ENCODE measurements at regions not wholly inside any gene's neighbourhood (a gene's known extent, or its start where the extent isn't known, plus 50 kb on each side); places are given as distances from the start of the nearest gene placed in this dataset.

DNA sequence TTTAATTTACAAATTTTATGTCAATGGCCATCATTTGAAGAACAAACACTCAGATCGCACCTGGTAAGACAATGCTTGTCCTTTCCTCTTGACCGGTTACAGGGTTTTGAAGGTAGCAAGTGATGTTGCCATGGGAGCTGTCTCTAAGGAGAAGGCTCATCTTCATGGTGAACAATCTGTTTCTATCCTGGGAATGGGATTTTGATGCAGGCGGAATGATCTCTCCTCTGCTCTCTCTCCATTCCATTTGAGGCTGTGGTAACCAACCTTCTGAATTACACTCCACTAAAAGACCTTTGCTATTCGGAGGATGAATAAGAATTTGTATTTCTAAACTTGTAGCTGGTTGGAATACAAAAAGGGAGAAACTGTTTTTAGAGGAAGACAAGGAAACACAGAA is 57.9 kb upstream of the SLC5A9 start:
- no peak for DNase-seq

DNA sequence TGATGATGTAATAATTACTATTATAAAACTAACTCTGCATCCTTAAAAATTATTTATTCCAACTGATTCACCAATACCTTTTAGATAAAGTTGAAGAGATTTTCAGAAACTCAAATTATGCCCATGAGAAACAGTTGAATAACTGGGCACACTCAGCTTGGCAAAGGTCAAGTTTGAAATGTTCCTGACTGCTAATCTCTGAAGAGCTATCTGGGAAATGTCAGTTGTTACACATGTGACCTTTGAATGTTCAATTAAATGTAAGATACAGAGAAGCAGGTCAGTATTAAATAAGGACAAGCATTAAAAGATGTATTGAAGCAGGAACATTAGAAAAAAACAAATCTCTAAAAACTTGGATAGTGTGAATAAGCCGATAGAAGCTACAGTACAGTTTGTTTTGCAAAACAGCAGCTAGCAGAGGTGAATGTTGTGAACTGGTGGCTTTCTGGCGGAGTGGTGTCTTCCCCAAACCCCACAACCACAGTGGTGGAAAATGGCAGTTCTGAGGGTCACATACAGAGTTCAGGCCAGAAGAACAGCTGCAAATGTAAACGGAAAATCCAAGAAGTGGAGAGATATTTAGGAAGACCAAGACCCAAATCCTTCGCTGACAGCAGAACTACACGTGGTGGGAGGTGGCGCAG is 61.9 kb upstream of the SLC5A9 start:
- DNase-seq, result no peak

DNA sequence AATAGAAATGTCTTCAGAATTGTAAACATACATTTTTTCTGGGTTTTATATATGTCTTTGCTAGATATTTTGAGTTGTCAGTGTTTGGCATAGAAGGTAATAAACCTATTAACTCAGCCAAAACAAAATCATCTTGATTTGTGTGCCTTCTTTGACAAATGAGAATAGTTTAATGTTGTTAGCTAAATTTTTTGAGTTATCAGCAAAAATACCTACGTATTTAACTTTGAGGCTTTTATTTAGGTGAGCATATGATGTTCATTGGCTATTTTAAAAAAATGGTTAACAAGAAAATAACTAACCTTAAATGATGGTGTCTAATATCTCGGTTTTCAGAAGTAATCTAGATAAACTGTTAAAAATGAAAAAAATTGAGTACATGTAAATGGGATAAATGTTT is 83.2 kb upstream of the SLC5A9 start:
- DNase-seq, result no peak

- no peak for DNase-seq
These were observed 94.5 kb upstream of the SLC5A9 start for GRCh38 chr1:48127735-48128685.

- DNase-seq, result no peak
These were observed 98.9 kb upstream of the SLC5A9 start for GRCh38 chr1:48123647-48124046.

- DNase-seq, result no peak
These were observed 100.6 kb upstream of the SLC5A9 start for GRCh38 chr1:48121955-48122354.

DNA sequence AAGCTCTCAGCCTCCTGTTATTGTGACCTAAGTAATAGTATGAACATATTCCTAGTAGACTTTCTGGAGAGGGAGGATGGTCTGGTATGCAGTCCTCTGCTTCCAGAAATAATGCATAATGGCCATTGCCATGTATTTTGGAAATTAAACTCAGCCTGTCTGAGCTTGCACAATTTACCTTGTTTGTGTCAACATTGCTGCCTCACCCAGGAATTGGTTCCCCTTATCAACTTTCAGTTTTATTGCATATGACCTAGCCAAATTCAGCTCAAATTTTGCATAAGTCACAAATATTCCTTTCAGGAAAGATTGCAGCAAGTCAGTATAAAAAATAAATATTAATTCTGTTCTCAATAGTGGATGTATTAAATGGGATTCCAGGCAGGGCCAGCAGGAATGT is 101.9 kb upstream of the SLC5A9 start:
- no peak for DNase-seq

DNA sequence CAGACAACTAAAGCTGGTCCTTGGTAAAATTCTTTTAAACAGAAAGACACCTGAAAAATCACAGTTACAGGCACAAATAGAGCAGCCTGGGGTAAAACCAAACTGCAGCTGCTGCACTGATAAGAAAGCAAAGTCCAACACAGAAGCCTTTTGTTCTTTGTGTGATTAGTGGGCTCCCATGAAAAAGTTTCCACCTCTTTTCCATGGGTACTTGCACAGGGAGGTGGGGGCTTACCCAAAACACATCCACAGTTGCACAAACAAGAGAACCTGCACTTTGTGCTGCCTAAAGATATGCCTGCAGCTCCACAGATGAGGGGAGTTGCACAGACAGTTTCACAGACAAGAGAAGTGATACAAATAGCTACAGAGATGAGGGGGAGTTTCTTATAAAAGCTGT is 106.7 kb upstream of the SLC5A9 start:
- DNase-seq, result no peak

- no peak for DNase-seq
These were observed 107.7 kb upstream of the SLC5A9 start for GRCh38 chr1:48114596-48115382.

GRCh38 chr1:48109390-48110013 is 112.3 kb upstream of the TRABD2B start:
- no peak for DNase-seq

- DNase-seq, result no peak
These were observed 110.3 kb upstream of the TRABD2B start for GRCh38 chr1:48107516-48107915.

- DNase-seq, result no peak
These were observed 108.9 kb upstream of the TRABD2B start for GRCh38 chr1:48106049-48106448.

DNA sequence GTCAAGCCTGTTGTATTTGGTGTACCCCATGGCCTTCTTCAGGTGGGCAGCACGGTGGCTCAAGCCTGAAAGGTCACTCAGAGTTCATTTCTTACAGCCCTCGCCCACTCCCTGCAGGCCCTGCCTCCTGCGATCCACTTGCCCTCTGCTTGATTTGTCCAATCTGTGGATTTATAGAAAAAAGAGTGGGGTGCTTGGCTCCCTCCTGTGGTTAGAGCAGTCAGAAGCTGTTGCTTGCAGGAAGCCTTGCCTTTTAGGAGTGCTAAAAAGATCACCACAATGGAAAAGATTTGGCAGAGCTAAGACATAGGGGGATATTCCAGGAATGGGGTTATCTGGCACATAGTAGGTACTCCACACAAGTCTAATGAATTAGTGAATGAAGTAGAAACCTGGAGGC is 108.0 kb upstream of the TRABD2B start:
- DNase-seq, result no peak

- no peak for DNase-seq
These were observed 106.3 kb upstream of the TRABD2B start for GRCh38 chr1:48103495-48103894.

- DNase-seq, result no peak
These were observed 105.6 kb upstream of the TRABD2B start for GRCh38 chr1:48102766-48103165.

DNA sequence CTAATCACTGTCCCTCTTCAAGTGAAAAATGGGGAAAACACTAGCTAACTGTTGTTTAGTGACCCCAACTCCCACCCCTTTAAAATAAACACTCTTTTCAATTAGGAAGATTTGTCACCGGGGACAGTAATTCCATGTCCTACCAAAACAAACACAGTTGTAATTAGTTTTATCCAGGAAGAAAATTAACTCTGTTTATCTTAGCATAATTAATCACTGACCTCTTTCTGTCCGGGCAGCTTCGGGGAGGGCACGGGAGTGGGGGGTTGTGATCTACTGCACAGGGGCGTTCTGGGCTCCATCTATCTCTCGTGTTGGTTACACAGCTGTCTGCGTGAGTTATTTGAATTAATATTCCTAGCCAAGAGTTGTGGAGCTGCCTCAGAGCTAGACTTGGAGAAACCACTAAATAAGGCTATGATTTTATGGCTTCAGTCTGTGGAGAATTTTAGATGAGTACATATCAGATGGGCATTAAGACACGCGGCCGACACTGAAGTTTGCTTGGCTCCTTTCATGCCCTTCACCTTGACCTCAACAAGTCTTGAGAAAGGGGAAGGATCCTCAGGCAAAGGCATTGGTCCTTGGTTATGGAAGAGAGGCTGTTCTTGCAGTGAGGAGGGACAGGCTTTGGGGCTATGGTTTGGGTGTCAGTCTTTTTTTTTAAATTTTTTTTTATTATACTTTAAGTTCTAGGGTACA is 102.0 kb upstream of the TRABD2B start:
- no peak for DNase-seq

DNA sequence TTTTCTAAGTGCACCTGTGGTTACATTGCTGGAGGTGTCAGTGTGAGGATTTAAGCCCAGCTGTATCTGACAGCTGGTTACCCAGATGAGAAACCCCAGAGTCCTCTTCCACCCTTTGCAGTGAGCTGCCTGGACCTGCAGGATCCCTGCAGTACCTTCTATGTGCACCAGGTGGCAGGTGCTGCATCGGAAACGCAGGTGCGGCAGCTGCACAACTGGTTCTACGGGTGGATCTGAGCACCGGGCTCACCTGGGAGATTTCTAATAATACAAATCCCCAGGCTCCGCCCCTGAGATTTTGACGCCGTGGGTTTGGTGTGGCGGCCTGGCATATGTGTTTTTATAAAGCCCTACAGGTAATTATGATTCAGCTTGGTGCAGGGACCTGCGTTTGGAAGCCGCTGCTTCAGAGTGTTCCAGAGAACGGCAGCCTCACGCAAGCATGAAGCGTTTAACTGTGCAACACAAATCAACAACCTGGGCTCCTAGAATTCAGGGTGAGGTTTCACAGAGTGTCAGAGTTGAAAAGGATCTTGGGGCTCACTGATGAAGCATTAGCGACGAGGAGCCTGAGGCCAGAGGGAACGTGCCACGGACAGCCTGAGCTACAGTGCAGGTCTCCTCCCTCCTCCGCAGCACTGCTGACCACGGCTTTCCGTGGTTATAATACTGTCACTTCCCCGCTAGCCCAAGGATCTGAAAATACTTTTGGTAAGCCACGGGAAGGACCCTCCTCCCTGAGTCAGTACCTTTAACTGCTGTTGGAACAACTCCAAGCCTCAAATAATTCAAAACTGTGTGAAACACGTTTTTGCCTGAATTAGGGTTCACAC is 96.7 kb upstream of the TRABD2B start:
- peak; percentile 73 for DNase-seq

- DNase-seq, result no peak
These were observed 96.0 kb upstream of the TRABD2B start for GRCh38 chr1:48093147-48093546.

- no peak for DNase-seq
These were observed 95.2 kb upstream of the TRABD2B start for GRCh38 chr1:48092401-48092800.

GRCh38 chr1:48089356-48089891 is 92.2 kb upstream of the TRABD2B start:
- DNase-seq, result no peak

DNA sequence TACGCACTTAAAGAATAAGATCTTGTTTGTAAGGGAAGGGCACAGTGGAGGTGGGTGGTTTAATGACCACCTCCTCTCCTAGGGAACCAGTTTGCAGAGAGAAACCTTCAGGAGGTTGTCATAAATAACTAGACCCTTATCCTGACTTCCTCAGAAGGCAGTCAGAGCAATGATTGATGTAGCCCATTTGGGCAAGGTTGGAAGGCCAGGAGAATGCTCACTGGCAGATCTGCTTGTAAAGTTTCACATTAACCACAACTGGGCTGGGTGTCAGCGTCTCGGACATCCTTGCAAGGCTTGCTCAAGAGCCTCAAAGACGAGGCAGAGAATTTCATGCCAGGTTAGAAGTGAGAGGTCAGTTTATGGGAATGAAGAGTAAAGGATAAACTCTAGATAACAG is 87.6 kb upstream of the TRABD2B start:
- DNase-seq, result no peak

Data from stimulated activated CD4-positive, alpha-beta T cell treated with anti-CD3 and anti-CD28 coated beads, Interleukin-4, amount 100 ng/mL, for 1 hour (primary cell).